Glomerular endothelial cell (primary cell): ENCODE measurements at regions not wholly inside any gene's neighbourhood (a gene's known extent, or its start where the extent isn't known, plus 50 kb on each side); places are given as distances from the start of the nearest gene placed in this dataset.

Experiments
- DNase-seq: peaks from one replicate; pipeline ENCODE4 v3.0.0-alpha.2; 2011; ENCODE audit warnings: low read depth, low spot score; ENCODE audit errors: extremely low read depth

DNA sequence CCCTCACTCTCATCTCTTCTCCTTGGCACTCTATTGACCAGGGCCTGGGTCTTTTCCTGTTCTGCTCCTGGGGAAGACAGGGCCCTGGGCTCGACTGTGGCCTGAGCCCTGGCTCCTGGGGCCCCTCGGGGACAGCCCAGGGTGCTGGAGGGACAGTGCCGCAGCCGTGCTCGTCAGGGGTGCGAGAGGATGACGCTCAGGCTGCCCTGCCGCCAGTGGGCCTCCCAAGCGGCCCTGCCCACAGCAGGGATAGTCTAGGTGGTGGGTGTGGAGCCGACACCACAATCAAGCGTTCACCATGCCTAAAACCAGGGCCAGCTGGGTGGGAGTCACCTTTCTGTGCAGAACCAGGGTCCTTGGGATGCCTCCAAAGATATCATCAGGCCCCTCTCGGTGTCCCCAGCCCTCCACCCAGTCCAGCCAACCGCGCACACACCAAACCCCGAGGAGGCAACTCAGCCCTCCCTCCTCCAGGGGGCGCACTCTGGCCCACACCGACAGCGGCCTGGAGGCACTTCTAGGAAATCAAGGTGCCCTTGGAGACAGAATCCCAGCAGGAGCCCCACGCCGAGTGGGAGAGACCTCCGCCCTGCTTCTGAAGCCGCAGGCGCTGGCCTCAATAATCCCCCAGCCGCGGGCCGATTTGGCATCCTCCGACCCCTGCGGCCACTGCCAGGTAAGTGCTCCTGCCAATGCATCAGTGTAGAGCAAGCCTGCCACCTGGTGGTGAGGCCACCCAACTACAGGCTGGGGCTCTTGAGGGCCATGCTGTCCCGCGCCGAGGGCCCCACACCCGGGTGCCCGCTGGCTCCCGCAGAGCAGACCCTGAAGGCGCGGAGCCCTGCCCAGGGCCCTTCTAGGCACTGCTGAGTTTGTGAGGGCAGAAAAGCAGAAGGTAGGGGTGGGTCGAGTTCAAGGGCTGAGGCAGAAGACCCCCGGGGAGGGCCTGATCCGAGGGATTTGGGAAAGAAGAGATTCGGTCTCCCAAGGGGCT lies 496.4 kb downstream of the BUD13 start:
- peak; percentile 10 for DNase-seq

GRCh38 chr11:116275635-116276034 lies 497.2 kb downstream of the BUD13 start:
- no peak for DNase-seq

DNA sequence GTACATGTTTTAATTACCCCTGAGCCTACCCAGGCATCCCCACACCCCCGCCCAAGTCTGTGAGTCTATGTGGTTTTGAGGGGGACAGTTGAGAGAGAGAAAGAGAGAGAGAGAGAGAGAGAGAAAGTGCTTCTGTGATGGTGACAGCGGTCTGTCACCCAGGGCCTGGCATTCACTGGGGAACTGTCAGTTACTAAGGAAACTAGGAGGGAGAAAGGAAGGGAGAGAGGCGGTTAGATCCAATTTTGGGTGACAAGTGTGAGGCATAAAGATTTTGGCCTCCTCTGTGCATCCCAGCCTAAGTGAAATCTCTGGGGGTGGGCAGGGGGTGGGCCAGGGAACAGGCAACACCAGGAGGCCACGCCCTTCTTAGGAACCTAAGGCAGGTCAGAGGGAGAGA lies 498.3 kb downstream of the BUD13 start:
- DNase-seq: no peak

- no peak for DNase-seq
Observed at GRCh38 chr11:116272181-116272789, 500.5 kb downstream of the BUD13 start.

- no peak for DNase-seq
Observed at GRCh38 chr11:116271479-116271878, 501.3 kb downstream of the BUD13 start.

DNA sequence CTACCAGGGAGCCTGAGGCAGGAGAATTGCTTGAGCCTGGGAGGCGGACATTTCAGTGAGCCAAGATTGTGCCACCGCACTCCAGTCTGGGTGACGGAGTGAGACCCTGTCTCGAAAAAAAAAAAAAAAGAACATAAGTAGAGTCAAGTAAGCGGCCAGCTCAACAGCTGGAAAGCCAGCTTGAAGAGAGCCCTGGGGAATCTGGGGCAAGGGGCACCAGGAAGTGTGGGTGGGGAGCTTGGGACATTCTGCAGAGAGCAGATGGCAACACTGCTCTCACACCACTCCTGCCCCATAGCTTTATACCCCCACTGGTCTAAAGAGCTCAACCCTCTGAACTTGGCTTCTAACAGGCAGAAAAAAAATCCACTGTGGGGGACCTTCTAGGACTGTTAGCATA lies 505.6 kb downstream of the BUD13 start:
- no peak for DNase-seq

- no peak for DNase-seq
Observed at GRCh38 chr11:116263770-116264169, 509.0 kb downstream of the BUD13 start.

DNA sequence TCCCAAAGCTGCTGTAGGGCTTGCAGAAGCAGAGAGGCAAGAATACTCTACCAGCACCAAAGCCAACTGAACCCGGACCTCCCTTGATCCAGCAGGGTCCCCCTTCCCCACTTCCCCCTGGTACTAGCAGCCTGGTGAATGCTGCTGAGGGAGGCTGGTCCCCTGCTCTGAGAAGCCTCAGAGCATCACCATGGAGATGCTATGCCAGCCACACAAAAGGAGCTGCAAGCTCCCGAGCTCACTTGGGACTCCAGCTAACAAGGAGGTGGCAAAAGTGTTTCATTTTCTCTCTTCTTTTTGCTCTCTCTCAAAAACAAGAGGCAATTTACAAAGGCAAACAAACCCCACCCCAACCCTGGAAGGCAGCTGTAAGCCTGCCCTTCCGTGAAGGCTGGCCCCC lies 509.8 kb downstream of the BUD13 start:
- no peak for DNase-seq

DNA sequence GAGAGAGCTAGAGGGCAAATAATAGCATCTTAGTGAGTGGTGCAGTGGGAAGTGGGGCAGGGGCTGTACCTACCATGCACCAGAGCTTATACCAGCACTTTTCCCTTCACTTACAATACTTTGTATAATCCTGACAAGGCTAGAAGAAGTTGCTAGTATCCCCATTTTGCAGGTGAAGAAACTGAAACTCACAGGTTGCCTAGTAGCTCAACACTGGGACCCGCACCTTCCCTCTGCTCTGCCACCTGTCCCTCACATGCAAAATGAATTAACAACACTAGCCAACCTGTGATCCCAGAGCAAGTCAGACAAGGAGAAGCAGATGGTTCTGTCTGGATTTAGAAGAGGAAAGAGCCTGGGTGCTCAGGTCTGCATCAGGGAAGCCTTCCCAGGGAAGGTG lies 510.4 kb downstream of the BUD13 start:
- no peak for DNase-seq

GRCh38 chr11:116261606-116262005 lies 511.2 kb downstream of the BUD13 start:
- DNase-seq: no peak

GRCh38 chr11:116258821-116259220 lies 514.0 kb downstream of the BUD13 start:
- DNase-seq: no peak

- no peak for DNase-seq
Observed at GRCh38 chr11:116257883-116258282, 514.9 kb downstream of the BUD13 start.

- DNase-seq: no peak
Observed at GRCh38 chr11:116257092-116257491, 515.7 kb downstream of the BUD13 start.

- DNase-seq: no peak
Observed at GRCh38 chr11:116256215-116256614, 516.6 kb downstream of the BUD13 start.

GRCh38 chr11:116255321-116255953 lies 517.4 kb downstream of the BUD13 start:
- DNase-seq: no peak

DNA sequence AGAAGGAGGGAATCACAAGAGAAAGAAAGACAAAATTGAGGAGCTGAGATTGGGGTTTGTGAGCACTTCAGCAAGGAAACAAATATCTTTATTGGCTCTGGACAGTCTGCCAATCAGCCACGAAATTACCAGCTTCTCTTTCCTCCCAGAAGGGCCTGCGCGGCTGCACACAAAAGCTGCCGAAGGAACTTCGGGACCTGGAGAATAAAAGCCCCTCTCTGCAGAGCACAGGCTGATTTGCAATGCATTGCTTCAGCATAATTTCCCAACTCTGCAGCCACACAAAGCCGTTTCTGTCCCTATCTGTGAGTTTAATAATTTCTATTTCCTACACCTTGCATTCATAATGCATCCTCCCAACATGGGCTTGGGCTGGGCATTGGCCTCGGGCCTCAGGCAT lies 522.6 kb downstream of the BUD13 start:
- DNase-seq: no peak

GRCh38 chr11:116249561-116249960 lies 523.2 kb downstream of the BUD13 start:
- DNase-seq: no peak

GRCh38 chr11:116244889-116245288 lies 527.9 kb downstream of the BUD13 start:
- DNase-seq: no peak

DNA sequence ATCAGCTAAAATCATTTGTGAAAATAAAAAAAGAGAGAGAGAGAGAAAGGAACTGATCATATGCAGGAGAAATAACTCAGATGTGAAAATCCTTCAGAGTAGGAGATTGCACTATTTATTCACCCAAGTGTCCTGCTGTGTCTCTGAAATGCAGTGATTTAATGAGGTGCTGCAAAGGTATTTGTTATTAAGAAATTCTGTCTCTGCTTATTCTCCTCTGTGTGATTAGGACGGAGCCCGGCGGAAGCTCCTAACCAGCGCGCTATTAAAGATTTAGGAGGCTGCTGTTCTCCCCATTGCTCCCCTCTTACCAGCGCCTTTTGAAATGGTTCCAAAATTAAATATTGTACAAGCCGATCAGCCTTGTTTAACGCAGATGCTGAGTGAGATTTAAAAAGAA lies 528.3 kb downstream of the BUD13 start:
- DNase-seq: no peak

DNA sequence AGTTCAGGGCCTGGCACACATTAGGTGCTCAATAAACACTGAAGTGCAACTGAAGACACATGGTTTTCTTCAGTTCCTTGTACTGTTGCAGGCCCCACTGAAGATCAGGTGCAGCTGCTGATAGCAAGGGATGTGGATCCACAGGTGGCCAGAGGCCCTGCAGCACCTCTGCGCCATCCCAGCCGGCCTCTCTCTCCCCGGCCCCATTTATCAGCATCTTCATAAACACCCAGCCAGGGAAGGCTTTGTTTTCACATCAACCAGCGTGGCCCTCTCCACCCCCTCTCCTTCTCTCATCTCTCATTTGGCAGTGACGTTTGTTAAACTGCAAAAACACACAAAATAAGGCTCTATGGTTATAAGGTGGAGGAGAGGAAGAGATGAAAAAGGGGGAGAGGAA lies 528.8 kb downstream of the BUD13 start:
- DNase-seq: no peak

GRCh38 chr11:116242006-116242405 lies 530.8 kb downstream of the BUD13 start:
- DNase-seq: no peak

DNA sequence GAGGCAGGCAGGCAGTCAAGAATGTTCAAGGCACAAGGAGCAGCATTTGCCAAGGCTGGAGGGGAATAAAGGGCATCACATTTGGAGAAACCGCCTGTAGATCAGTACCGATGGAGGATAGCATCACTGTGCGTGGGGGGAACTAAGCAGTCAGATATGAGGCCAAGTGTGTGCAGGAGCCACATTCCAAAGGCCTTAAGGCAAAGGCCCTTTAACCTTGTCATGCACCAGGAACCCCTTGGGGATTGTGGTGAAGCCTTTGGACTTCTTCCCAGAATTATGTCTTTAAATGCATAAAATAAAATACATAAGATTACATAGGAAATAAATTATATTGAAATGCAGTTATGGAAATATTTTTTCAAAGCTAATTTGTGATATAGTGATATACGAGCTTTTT lies 532.1 kb downstream of the BUD13 start:
- no peak for DNase-seq
